Fibroblast of skin of right biceps (primary cell): ENCODE measurements at regions not wholly inside any gene's neighbourhood (a gene's known extent, or its start where the extent isn't known, plus 50 kb on each side); places are given as distances from the start of the nearest gene placed in this dataset.

Experiments
- DNase-seq: peaks from one replicate; pipeline ENCODE4 v3.0.0-alpha.2; 2013

DNA sequence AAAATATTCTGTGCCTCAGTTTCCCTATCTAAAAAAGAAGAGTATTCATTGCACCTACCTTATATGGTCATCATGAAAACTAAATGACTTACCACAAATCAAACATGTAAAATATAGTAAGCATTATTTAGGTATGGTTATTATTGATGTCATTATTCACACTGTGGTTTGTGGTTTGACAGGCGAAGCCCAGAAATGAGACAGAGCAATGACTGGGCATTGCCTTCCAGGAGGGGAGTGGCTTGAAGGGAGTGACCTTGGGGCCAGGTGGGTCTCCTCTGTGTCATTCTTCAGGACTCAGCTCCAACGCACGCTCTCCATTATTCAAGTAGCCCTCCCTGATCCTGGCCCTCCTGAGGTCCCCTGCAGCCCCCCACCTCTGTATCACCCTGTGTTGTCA, 133.7 kb downstream of the DMRTA2 start:
- no peak for DNase-seq

DNA sequence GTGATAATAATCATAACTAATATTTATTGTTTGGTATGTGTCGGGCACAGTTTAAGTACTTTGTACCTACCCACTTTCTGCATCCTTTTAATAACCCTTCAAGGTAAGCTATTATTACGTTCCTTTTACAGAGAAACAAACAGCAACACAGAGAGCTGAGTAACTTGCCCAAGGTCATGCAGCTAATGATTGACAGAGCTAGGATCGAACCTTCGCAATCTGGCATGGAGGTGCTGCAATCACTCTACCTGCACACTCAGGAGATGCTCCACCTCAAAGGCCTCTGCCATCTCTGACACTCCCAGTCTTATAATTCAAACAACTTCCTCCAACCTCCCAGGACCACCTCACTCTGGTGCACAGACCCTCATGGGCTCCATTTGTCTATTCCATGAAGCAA, 137.2 kb downstream of the DMRTA2 start:
- DNase-seq = no peak

DNA sequence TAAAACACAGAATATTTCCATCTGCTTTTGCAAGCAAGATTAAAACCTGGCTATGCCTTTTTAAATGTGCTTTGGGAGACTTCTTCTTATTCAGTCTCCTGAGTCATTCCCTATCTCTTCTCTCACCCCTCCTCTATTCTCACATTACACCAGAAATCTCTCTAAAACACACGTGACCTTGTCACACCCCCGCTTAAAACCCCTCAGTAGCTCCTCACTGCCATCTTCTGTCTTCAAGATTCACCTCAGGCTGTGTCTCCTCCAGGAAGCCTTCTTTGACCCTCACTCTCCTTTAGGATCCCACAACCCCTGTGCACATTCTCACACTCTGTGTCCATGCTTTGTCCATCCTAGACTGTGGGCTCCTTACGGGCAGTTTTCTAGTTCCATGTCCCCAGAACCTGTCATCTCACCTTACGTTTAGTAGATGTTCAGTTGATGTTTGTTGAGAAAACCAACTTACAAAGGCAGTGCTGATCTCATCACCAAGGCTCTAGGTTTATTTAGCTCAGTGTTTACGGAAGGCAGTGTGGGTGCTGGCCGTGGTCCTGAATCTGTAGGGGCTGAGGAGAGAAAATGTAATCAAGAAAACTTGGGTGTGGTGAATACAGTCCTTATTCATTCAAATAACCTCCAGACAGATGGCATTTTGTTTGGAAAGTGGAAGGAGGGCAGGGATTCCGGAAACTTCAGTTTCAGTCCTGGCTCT, 143.5 kb downstream of the DMRTA2 start:
- DNase-seq = peak; percentile 23

DNA sequence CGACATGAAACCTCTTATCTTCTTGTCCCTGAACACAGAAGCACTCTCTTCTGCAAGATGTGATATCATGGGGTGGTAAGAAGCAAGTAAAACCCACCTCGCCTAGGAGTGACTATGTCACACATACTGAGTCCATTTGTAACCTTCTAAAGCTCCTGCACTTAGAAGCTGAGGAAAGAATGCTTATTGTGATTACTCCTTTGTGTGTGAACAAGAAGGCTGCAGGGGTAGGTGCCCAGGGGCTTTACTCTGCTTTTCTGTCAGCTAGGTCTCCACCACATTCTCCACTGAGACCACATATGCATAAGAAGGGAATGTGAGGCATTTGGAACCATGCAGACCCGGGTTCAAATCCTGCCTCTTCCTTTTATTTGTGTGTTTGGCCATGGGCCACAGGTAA, 144.3 kb downstream of the DMRTA2 start:
- DNase-seq = no peak

DNA sequence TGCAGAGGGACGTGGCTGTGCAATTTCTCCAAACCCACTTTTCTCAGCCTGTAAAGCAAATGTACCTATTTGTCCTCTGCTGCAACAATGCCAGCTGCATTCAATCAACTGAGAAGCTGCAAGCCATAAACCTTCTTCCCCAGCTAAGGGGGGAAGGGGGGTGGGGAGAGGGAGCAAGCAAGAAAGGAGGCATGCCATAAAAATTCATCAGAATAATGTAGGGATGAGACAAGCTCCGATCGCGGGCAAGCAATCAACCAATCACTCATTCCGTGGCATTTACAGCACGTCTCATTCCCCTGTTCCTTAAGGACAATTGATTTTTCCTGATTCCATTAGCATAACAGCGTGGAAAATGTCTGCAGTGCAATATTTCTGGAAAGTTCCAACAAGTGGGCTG, 144.8 kb downstream of the DMRTA2 start:
- no peak for DNase-seq

DNA sequence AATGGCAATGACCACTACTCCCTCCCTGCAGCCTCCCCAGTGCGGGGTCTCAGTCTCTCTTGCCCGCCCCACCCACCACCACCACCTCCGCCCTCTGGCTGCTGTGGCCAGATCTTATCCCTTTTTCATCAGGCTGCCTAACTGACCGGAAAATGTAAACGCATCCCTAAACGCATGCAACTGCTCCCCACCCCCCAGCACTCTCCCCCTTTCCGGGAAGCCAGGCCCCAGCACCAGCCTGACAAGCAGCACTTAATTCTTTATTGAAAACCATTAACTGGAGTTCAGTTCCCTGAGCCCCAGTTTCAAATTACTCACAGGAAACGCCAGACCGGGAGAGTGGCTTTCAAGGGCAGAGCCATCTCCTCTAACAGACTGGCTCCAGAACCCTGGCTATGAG, 147.7 kb downstream of the DMRTA2 start:
- no peak for DNase-seq

DNA sequence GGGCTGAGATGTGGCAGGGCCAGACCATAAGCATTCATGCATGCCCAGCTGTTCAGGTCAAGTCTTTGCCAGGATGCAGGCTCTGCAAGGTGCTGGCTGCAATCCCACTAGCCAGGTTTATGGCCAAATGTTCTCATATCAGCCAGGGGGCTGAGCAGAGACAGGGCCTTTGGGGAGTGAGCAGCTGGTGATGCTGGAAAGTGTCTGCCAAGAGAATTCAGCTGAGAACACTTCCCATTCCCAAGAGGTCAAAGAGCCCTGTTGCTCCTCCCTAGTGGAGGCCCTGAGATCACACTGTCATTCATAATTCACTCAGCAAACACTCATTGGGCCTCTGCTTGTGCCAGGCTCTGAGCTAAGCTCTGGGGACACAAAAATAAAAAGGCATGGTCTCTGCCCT, 150.3 kb downstream of the DMRTA2 start:
- DNase-seq = no peak

DNA sequence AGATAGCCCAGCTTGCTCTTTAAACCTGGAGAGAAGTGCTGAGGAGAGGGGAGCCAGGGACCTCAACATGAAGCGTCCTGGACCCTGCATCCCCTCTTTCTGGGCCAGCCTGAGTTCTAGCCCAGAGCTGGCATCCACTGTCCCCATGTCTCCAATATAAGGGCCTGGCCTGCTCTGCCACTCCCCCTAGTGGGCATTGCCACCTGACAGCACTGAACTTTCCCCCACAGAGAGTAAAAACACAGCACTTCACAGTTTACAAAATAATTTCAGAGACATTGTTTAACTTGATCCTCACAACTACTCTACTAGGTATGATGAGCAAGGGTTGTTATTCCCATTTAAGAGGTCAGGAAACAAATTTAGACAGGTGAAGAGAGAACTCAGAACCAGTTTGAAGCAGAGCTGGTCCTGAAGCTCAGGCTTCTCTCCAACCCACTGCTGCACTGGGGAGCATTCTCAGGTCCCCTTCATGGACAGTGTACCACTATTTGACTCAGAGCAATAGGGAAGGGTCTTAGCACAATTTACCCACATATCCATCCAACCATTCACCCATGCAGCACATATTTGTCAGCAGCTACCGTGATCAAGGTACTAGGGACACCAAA, 151.2 kb downstream of the DMRTA2 start:
- DNase-seq = peak; percentile 8

DNA sequence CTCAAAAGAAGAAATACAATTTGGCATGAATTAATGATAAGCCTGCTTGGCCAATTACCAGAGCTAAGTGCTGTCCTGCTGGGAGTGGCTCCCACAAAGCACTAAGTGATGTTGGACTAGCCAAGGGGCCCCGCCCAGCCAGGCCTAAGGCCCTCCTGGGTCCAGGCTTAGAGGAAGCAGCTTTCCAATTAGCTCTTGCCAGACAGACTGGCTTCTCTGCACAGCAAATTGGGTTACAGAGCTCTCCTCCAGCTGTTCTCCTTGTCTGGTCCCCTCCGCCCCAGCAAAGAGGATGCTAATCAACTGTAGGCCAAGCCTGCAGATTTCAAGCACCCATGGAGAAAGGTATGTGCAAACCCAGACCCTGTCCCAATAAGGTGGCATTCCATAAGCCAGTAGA, 151.9 kb downstream of the DMRTA2 start:
- no peak for DNase-seq

DNA sequence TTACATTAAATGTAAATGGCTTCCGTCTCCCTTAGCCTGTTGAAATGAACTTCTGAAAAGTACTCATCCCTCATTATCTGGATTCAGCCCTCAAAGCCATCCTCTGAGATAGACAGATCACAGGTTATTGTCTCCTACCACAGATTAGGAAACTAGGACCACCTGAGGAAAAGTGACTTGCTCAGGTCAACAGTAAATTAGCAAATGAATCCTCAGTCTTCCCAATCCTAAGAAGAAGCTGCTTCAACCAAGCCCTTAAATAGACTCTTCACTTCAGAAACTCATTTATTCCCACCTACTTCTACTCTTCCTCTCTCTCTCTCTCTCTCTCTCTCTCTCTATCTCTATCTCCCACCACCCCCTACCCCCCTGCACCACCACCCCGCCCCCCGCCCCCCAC, 152.3 kb downstream of the DMRTA2 start:
- no peak for DNase-seq

DNA sequence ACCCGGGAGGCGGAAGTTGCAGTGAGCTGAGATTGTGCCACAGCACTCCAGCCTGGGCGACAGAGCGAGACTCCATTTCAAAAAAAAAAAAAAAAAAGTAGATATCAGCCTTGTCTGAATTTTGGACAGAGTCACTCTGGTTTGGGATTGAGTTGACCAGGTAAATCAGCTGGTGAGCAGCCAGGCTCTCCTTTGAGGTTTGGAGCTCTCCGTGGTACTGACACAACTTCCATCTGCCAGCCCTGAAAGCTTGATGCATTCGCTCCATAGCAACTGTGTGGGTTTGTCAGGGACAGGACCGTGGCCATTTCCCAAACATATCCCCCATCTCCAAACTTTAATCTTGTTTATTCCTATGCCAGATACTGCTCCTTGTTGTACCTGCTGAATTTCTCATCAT, 155.2 kb downstream of the DMRTA2 start:
- peak; percentile 16 for DNase-seq

DNA sequence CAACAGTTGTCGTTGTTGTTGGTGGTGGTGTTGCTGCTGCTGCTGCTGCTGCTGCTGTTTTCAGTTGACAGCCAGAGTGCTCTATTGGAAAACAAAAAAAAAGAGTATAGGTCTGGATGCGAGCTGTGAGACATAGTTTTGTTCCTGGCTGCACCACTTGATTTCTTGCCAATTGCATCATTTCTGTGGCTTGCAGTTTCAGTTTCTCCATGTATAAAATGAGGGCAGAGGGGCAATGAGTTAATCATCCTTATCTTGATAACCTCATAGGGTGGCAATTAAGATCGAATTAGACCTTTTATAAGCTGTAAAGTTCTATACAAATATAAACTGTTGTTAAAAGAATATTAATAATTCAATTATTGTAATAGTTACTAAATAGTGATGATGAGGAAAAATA, 156.7 kb downstream of the DMRTA2 start:
- peak; percentile 66 for DNase-seq

DNA sequence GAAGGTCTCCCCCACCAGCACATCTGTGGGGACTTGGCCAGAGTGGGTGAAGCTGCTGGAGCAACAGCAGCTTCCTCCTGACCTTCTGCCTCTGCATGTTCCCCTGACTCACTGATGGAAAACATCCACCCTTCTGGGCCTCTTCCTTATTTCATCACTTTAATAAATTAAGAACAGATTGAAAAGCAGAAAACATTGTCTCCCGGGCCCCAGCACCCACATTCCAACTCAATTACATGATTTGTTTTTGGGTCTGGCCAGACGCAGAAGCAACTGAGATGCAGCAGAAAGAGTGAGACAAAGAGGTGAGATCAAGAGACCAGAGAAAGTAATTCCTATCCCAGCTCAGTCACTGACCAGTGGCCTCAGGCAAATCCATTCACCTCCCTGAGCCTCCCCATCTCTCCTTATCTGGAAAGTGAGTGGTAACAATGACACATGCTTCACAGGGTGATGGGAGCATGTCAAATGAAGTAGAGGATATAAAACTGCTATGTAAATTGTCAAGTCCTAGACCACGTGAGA, 157.1 kb downstream of the ELAVL4 start:
- DNase-seq = peak; percentile 71

DNA sequence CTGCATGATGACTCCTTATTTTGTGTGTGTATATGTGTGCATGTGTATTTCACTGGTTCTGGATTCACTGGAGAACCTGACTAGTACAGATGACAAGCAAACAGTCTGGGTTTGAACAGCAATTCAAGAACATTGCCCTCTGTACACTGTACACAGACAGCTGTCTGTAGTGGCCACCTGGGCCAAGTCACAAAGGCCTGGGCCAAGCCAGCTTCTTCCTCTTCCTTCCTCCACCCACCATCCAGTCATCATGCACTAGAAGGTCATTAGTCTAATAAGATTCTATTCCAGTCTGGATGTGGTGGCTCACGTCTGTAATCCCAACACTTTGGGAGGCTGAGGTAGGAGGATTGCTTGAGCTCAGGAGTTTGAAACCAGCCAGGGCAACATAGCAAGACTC, 155.9 kb downstream of the ELAVL4 start:
- DNase-seq = no peak

DNA sequence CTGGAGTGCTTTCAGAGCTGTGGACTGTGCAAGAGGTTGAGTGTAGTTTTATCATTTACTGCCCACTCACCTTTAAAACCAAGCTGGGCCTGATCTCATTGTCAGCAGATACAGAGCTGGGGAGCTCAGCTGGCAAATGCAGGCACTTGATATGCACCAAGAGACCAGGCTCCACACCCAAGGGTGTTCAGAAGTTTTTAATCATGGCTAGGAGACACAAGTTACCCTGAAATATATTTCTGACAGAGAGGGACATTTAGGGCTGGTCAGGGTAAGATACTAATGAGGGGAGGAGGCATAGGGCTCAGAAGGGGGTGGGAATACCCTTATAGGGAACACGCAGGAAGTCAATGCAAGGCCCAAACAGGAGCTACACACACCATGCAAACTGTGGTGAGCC, 153.7 kb downstream of the ELAVL4 start:
- DNase-seq = no peak

DNA sequence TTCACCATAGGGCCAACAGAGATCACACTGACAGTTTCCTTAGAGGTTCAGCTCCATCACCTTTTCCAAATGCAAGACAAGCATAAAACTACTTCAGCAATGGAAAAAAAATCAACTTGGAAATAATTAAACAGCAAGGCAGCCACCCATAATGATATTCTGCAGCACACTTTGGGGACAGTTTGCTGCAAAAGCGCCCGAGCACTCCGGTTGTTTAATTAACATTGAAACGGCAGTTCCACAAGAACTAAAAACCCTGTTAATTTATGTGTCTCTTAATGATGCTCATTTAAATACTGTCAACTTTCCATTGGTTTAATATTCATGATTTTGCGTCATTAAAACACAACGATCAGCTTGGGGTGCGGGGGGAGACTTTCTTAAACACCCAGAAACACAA, 153.2 kb downstream of the ELAVL4 start:
- DNase-seq = no peak

DNA sequence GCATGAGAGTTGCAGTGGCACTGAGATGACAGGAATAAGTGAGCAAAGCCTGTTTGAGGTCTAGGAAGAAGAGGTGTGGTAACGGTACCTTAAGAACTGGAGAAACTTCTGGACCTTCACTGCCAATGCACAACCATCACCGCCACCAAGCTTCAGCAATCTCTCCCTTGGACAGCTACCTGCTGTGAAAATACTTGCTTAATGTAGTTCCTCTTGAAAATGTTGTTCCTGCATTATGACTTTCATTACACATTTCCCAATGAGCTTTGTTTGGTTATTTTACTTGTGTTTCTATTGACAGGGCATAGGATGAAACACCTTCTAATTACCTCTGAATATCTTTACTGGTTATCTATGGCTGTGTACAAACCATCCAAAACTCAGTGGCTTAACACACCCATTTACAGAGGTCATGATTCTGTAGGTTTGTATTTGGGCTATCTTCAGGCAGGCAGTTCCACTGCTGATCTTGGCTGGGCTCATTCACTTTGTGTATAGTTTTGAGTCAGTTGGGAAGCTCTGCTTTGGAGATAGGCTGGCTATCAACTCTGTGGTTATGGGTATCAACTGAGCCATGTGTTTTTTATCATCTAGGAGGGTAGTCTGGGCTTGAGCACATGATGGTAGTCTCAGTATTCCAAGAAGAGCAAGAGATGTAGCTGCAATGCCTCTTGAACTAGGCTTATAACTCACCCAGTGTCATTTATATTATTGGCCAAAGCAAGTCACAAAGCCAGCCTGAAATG, 149.4 kb downstream of the ELAVL4 start:
- no peak for DNase-seq

DNA sequence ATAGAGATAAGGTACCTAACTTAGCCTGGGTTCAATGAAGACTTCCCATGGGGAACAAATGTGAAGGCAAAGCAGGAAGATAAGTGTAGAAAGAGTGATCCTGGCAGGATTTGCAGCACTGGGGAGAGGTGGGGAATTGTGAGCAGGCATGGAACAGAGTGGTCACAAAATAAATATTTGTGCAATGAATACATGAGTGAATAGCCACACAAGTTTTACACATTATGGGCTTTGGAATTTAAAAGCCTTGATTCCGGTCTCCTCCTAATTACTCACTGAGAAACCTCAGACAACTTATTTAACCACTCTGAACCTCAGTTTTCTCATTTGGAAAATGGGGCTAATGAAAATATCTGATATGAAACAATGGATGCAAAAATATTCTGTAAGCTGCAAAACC, 148.3 kb downstream of the ELAVL4 start:
- DNase-seq = no peak
